ENCODE measurements at regions not wholly inside any gene's neighbourhood (a gene's known extent, or its start where the extent isn't known, plus 50 kb on each side); places are given as distances from the start of the nearest gene placed in this dataset.

GRCh38 chr18:51867767-51868166 lies 472.2 kb upstream of the DCC start:
- H3K9me3 ChIP-seq, result no peaks in the 10 kb centered on the region
- H3K4me3 ChIP-seq, result no peak overlapping the region
- H3K4me1 ChIP-seq, result no peaks in the 10 kb centered on the region
- H3K27me3 ChIP-seq, result no peaks in the 10 kb centered on the region
- H3K27ac ChIP-seq, result no peak overlapping the region
- DNase-seq (ENCODE audit: low spot score), result no peak
- TF ChIP-seq CTCF (IDR thresholded peaks at IDR 0.05), result no peak
- H3K36me3 ChIP-seq, result no peaks in the 10 kb centered on the region

- Histone ChIP-seq H3K9me3 (no peaks in the 10 kb centered on the region), H3K27me3 (no peaks in the 10 kb centered on the region), H3K27ac (no peak overlapping the region), H3K36me3 (no peaks in the 10 kb centered on the region), H3K4me3 (no peak overlapping the region), H3K4me1 (no peaks in the 10 kb centered on the region)
- no peak for TF ChIP-seq CTCF (IDR thresholded peaks at IDR 0.05)
- no peak for DNase-seq (ENCODE audit: low spot score)
Observed at GRCh38 chr18:51878724-51879123, 461.3 kb upstream of the DCC start.

GRCh38 chr18:51879329-51879728 lies 460.7 kb upstream of the DCC start:
- TF ChIP-seq CTCF (IDR thresholded peaks at IDR 0.05), result no peak

GRCh38 chr18:51881394-51881793 lies 458.6 kb upstream of the DCC start:
- no peaks in the 10 kb centered on the region for H3K36me3 ChIP-seq
- no peak for TF ChIP-seq CTCF (IDR thresholded peaks at IDR 0.05)
- no peaks in the 10 kb centered on the region for H3K4me1 ChIP-seq
- no peaks in the 10 kb centered on the region for H3K27me3 ChIP-seq
- H3K27ac ChIP-seq, result no peak overlapping the region
- no peak overlapping the region for H3K4me3 ChIP-seq
- no peaks in the 10 kb centered on the region for H3K9me3 ChIP-seq
- DNase-seq (ENCODE audit: low spot score), result no peak

More at GRCh38 chr18:51879329-51879728, 460.7 kb upstream of the DCC start:
- Histone ChIP-seq H3K4me3 (no peak overlapping the region), H3K36me3 (no peaks in the 10 kb centered on the region), H3K4me1 (no peaks in the 10 kb centered on the region), H3K27me3 (no peaks in the 10 kb centered on the region), H3K9me3 (no peaks in the 10 kb centered on the region), H3K27ac (no peak overlapping the region)
- DNase-seq (ENCODE audit: low spot score), result no peak

- no peak for TF ChIP-seq CTCF (IDR thresholded peaks at IDR 0.05)
- no peaks in the 10 kb centered on the region for H3K4me1 ChIP-seq
- H3K9me3 ChIP-seq, result no peaks in the 10 kb centered on the region
- H3K36me3 ChIP-seq, result no peaks in the 10 kb centered on the region
- no peak overlapping the region for H3K4me3 ChIP-seq
- no peak for DNase-seq (ENCODE audit: low spot score)
- no peak overlapping the region for H3K27ac ChIP-seq
- H3K27me3 ChIP-seq, result no peaks in the 10 kb centered on the region
Observed at GRCh38 chr18:51884039-51884438, 456.0 kb upstream of the DCC start.

- Histone ChIP-seq H3K4me3 (no peak overlapping the region), H3K9me3 (no peaks in the 10 kb centered on the region), H3K36me3 (no peaks in the 10 kb centered on the region), H3K27ac (no peak overlapping the region), H3K4me1 (no peaks in the 10 kb centered on the region), H3K27me3 (no peaks in the 10 kb centered on the region)
- no peak for TF ChIP-seq CTCF (IDR thresholded peaks at IDR 0.05)
- no peak for DNase-seq (ENCODE audit: low spot score)
Observed at GRCh38 chr18:51890762-51891161, 449.2 kb upstream of the DCC start.
